ENCODE measurements at regions not wholly inside any gene's neighbourhood (a gene's known extent, or its start where the extent isn't known, plus 50 kb on each side); places are given as distances from the start of the nearest gene placed in this dataset.
"Not testable (repeated sequence)": the region's sequence is repeated elsewhere in the genome, so short reads cannot be mapped to it uniquely, and the experiment has no call there.

DNA sequence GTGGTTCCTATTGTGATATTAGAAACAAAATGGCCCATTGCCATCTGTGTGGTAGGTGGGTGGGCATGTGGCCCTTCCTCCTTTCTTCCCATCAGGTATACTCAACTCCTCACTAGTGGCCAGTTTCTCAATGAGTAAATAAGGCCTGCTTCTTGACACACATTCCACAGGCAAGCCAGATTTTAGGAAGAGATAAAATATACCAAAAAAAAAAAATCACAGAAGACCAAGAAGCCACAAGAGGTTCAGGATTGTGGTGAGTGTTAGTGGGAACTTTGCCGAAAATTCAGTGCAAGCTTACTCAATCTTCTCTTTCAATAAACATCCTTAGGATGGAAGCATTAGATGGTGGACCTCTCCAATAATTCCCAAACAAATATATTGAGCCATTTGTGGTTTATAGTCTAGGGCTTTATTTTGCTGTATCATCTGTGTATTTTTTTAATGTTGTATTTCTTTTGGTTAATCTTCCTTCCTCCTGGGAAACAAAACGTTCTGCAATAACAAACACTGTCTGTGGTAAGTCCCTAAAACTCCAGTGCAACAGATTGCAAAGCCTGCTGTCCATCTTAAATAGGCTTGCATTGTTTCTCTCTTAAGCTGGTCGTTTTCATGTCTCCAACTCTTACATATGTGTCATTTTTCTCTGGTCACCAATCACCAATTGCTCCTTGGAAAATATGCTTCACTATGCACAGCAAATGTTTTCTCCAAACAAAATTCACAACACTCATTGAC is 289.9 kb upstream of the KITLG start:
- no peak for DNase-seq

DNA sequence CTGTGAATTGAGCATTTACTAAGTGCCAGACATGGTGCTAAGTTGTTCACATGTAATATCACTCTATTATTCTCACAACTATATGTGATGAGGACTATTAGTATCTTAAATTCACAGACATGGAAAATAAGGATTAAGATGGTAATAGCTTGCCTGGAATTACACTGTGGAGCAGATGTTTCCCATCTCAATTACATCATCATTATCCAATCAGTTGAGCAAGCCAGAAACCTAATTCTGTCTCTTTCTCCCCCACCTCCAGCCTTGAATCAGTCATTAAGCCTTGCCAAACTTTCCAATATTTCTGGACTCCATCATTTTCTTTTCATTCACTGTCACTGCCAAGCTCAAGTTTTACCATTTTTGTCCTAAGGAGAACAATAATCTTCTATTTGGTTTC is 287.8 kb upstream of the KITLG start:
- no peak for DNase-seq

GRCh38 chr12:88867510-88867909 is 287.2 kb upstream of the KITLG start:
- DNase-seq: no peak

GRCh38 chr12:88866881-88867280 is 286.6 kb upstream of the KITLG start:
- DNase-seq: no peak

DNA sequence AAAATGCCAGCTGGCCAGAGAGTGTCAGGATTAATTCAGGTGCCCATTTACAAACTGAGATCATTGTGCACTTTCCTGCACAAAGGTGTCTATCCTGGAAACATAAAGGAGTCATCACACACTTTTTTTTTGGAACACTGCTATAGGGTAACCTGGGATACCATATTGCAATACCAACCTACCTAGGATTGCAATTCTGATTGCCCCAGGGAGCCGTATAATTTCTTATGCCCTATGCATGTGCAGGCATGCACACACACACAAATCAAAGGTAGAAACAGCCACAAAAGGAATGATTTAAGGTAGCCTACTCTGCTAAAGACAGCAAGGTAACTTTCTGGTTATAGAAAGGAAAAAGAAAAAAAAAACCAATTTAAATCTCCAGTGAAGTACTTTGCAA is 285.3 kb upstream of the KITLG start:
- no peak for DNase-seq

DNA sequence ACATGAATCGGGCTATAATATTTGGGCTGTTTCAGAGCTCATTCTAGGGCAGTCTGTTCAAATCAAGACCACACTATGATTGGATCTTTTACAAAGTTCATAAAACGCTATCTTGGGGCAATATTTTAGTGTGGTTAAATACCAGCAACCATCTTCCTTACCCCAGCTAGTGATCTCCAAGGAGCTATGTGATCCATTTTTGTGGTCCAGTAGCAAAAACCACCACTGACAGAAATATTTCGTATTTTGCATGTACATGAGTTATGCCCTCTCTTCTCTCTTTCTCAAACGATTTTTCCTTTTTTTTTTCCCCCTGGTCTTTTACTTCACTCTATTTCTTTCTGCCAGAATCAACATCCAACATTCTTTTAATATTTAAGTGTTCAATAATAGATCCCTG is 280.6 kb upstream of the KITLG start:
- DNase-seq: no peak

GRCh38 chr12:88856201-88856600 is 275.9 kb upstream of the KITLG start:
- DNase-seq: no peak

DNA sequence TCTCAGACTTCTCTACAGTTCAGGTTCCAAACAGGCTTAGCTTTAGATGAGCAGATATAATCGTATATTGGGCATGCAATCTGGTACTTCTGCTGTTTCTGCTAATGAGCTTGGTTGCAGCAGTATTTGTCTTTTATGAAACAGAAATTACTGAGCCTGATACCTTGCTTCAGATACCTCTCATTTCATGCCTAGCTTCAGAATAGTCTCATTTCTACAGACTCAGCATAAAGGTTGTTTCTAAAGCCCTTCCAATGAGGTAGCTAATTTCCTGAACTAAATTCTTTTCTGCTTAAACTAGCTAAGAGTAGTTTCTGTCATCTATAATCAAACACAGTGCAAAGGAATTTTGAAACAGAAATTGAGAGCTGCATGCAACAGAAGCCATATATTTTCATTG is 275.0 kb upstream of the KITLG start:
- no peak for DNase-seq

DNA sequence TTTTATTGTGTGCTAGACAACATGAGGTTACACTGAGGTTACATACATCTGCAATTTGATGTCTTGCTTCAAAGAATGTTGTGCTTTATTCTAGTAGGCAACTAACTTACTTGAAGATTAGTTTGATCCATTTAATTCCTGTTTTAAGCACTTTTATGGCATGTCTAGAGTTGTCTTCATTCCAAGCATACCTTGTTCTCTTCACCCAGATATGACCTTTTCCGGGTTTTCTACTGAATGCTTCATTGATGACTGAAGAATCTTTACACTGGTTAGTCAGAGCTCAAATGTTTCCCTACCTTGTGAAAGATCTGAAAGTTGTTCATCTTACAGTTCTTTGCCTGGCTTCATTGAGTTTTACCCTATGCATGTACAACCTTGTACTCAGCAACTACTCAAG is 274.0 kb upstream of the KITLG start:
- no peak for DNase-seq

DNA sequence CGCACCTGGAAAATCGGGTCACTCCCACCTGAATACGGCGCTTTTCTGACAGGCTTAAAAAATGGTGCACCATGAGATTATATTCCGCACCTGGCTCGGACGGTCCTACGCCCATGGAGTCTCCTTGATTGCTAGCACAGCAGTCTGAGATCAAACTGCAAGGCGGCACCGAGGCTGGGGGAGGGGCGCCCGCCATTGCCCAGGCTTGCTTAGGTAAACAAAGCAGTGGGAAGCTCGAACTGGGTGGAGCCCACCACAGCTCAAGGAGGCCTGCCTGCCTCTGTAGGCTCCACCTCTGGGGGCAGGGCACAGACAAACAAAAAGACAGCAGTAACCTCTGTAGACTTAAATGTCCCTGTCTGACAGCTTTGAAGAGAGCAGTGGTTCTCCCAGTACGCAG is 267.0 kb upstream of the KITLG start:
- DNase-seq: not testable (repeated sequence)

GRCh38 chr12:88844426-88844825 is 264.2 kb upstream of the KITLG start:
- DNase-seq: no peak

- DNase-seq: no peak
These were observed 262.0 kb upstream of the KITLG start for GRCh38 chr12:88842314-88842713.

DNA sequence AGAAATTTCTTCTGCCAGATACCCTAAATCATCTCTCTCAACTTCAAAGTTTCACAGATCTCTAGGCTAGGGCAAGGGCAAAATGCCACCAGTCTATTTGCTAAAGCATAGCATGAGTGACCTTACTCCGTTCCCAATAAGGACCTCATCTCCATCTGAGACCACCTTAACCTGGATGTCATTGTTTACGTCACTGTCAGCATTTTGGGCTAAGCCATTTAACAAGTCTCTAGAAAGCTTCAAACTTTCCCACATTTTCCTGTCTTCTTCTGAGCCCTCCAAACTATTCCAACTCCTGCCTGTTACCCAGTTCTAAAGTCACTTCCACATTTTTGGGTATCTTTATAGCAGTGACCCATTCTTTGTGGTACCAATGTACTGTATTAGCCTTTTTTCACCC is 259.2 kb upstream of the KITLG start:
- DNase-seq: no peak

GRCh38 chr12:88836156-88836555 is 255.9 kb upstream of the KITLG start:
- DNase-seq: no peak

- no peak for DNase-seq
These were observed 254.0 kb upstream of the KITLG start for GRCh38 chr12:88834226-88834625.

- DNase-seq: no peak
These were observed 253.4 kb upstream of the KITLG start for GRCh38 chr12:88833641-88834116.

DNA sequence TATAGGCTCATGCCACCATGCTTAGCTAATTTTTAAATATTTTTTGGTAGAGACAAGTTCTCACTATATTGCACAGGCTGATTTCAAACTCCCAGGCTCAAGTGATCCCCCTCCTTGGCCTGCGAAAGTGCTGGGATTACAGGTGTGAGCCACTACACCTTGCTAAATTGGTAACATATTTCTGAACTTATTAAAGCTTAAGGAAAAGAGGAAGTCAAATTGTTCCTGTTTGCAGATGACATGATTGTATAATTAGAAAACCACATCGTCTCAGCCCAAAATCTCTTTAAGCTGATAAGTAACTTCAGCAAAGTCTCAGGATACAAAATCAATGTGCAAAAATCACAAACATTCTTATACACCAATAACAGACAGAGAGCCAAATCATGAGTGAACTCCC is 248.3 kb upstream of the KITLG start:
- DNase-seq: not testable (repeated sequence)

DNA sequence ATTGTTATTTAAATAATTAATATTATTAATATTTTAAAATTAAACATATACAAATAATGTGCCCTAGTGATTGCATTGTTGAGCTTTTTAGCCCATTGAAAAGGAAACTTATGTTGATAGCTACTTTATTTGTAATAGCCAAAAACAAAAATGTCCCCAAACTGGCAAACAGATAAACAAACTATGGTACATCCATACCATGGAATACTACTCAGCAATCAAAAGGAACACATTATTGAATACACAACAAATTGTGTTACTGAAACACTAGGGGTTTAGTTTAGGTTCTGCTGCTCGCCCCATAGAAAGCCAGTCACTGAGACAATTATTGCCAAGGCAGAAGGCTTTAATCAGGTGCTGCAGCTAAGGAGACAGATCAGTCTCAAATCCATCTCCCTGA is 239.7 kb upstream of the KITLG start:
- no peak for DNase-seq

GRCh38 chr12:88816201-88816600 is 235.9 kb upstream of the KITLG start:
- DNase-seq: peak; percentile 35

- DNase-seq: no peak
These were observed 234.5 kb upstream of the KITLG start for GRCh38 chr12:88814779-88815178.

- DNase-seq: no peak
These were observed 232.3 kb upstream of the KITLG start for GRCh38 chr12:88812610-88813009.

DNA sequence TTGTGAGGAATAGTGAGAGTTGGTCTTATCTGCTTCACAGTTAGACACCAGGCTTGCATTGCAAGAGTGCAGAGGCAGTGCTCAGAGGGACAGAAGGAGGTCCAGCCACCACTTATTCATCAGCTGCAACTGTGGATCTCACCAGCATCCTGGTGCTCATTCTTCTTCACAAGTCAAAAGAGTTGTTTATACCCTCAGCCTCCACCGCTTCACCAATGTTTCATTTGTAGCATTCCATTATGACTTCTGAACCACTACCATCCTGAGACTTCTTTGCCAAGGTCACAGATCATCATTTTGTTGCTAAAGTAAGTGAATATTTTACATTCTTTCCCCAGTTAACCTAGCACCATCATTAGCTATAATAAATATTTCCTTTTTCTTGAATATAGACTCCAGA is 230.5 kb upstream of the KITLG start:
- no peak for DNase-seq

- DNase-seq: not testable (repeated sequence)
These were observed 229.6 kb upstream of the KITLG start for GRCh38 chr12:88809841-88810240.

DNA sequence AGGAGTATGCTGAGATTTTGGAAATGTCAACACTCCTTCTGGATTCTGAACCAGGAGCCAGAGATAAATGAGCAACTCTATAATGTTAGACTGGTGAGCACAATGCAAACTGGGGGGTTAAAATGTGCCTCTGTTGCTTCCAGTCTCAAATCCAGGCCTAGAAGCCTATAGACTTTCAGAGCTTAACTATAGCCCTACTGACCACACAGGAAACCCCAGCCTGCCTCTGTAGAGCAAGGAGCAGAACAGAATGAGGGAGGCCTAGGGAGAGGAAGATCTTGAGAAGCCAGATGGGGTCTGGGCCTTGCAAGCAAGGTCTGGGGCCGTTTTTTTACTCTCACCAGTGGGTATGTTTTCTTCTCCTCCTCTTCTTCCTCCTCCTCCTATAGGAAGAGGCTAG is 225.4 kb upstream of the KITLG start:
- DNase-seq: peak; percentile 81

DNA sequence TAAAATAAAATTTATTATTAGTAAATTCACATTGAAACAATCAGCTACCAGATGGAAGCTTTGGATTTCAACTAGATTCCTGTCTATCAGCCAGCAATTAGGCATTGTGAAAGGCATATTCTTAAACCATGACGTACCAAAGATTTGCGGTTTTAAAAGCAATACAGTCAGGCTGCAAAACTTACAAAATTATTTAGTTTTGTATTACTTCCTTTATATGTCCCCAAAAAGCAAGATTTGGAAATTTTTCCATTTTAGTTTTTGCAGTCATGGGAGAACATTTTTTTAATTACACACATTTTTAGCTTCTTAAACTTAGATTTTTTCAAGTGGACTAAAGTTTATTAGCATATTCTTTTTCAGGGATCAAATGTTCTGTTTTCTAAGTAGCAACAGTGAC is 225.0 kb upstream of the KITLG start:
- no peak for DNase-seq

Measured in GDM1 (cell line).